GM12878 (cell line): ENCODE measurements at regions not wholly inside any gene's neighbourhood (a gene's known extent, or its start where the extent isn't known, plus 50 kb on each side); places are given as distances from the start of the nearest gene placed in this dataset.

ENCODE experiments used
- ATAC-seq: fragments of 200-7000 bp; cut with Tn5 transposase; 3 replicates; pipeline ENCODE4 v1.9.1; 2020; ENCODE audit warnings: mild to moderate bottlenecking, moderate library complexity
- BruUV-seq: library from RNA; stranded (reverse); fragments of 400-500 nt; replicated peaks from 2 replicates; lab custom pipeline; 2021; lab: Mats Ljungman, UMichigan
- CTCF ChIA-PET: fragments of 300-600 bp; sonication (Branson Sonifier 250); formaldehyde crosslinking; extraction: SDS; loops from one replicate; lab custom pipeline; 2021; ENCODE audit warnings: inconsistent platforms; lab: Yijun Ruan, JAX
- POLR2A ChIA-PET: fragments of 350-600 bp; formaldehyde crosslinking; extraction: SDS; loops from one replicate; lab custom pipeline; 2021; ENCODE audit warnings: inconsistent platforms; lab: Charles Lee
- RAD21 ChIA-PET: fragments of 300-600 bp; sonication (Branson Sonifier 250); formaldehyde crosslinking; loops from one replicate; lab custom pipeline; 2023; ENCODE audit warnings: antibody characterized with exemption; ENCODE audit not compliant: unreplicated experiment; lab: Charles Lee
- SMC1A ChIA-PET: fragments of 300-600 bp; sonication (Branson Sonifier 250); formaldehyde crosslinking; loops from one replicate; lab custom pipeline; 2023; ENCODE audit not compliant: unreplicated experiment, uncharacterized antibody; lab: Charles Lee
- DNase-seq: peaks from one replicate; pipeline ENCODE4 v3.0.0-alpha.2; 2011; ENCODE audit warnings: low read depth, low spot score
- FAIRE-seq: peaks from 3 replicates; lab custom pipeline; 2011; peaks lifted over from hg19 to GRCh38; lab: Jason Lieb, UNC
- H2AFZ ChIP-seq: 2 replicates; pipeline ENCODE4 v1.6.0; 2011; ENCODE audit warnings: low read depth, low read length, control low read depth; ENCODE audit not compliant: control insufficient read depth
- H3K27ac ChIP-seq: 2 replicates; pipeline ENCODE4 v1.5.1; 2011; ENCODE audit warnings: control low read depth; ENCODE audit not compliant: control insufficient read depth, insufficient read depth
- H3K27me3 ChIP-seq, 2 experiments: replicated peaks in 1 of 2; 2 replicates each; pipeline versions ENCODE4 v1.6.0 to v1.6.1; 2011; ENCODE audit warnings: low read length in 1 of 2; ENCODE audit not compliant: control insufficient read depth in 2 of 2, insufficient read depth in 2 of 2
- H3K36me3 ChIP-seq, 2 experiments: 2 replicates each; pipeline ENCODE4 v1.5.1; 2011; ENCODE audit warnings: low read length in 1 of 2; ENCODE audit not compliant: control insufficient read depth in 2 of 2, insufficient read depth in 2 of 2
- H3K4me1 ChIP-seq: 2 replicates; pipeline ENCODE4 v1.6.1; 2011; ENCODE audit warnings: mild to moderate bottlenecking, low read length, moderate library complexity, mixed read lengths; ENCODE audit not compliant: control insufficient read depth, insufficient read depth
- H3K4me2 ChIP-seq: 2 replicates; pipeline ENCODE4 v1.6.0; 2011; ENCODE audit warnings: control low read depth; ENCODE audit not compliant: control insufficient read depth, insufficient read depth
- H3K4me3 ChIP-seq: fragments of 200-600 bp; sonication (generic); 2 replicates; pipeline ENCODE4 v1.5.1; 2016
- H3K79me2 ChIP-seq: 2 replicates; pipeline ENCODE4 v1.6.0; 2011; ENCODE audit warnings: low read length; ENCODE audit not compliant: control insufficient read depth, insufficient read depth
- H3K9ac ChIP-seq: 2 replicates; pipeline ENCODE4 v1.8.0; 2011; ENCODE audit warnings: low read length, control low read depth, mixed read lengths; ENCODE audit not compliant: control insufficient read depth, insufficient read depth
- H3K9me3 ChIP-seq: replicated peaks from 3 replicates; pipeline ENCODE4 v1.5.1; 2011; ENCODE audit warnings: mild to moderate bottlenecking, low read length; ENCODE audit not compliant: control insufficient read depth, insufficient read depth
- H4K20me1 ChIP-seq: 2 replicates; pipeline ENCODE4 v1.6.0; 2011; ENCODE audit not compliant: control insufficient read depth, insufficient read depth
- CHD4 ChIP-seq: fragments of 200-600 bp; sonication (generic); IDR thresholded peaks from 2 replicates; pipeline ENCODE4 v1.6.1; 2016; ENCODE audit warnings: mild to moderate bottlenecking
- ESRRA ChIP-seq: IDR thresholded peaks from 2 replicates; pipeline ENCODE4 v1.6.1; 2012; ENCODE audit warnings: mild to moderate bottlenecking, low read length, improper control_type of control experiment
- MTA2 ChIP-seq: fragments of 450-650 bp; IDR thresholded peaks from 2 replicates; pipeline ENCODE4 v1.6.1; 2016; ENCODE audit warnings: low read depth, mild to moderate bottlenecking, moderate library complexity
- MYC ChIP-seq: IDR thresholded peaks from 2 replicates; pipeline ENCODE4 v1.6.1; 2011; ENCODE audit warnings: mild to moderate bottlenecking, low read length, moderate library complexity, inconsistent platforms; ENCODE audit not compliant: insufficient read depth, insufficient replicate concordance, insufficient read length, severe bottlenecking
- NFYA ChIP-seq: IDR thresholded peaks from 2 replicates; pipeline ENCODE4 v1.6.1; 2011; ENCODE audit warnings: low read depth, mild to moderate bottlenecking, low read length, improper control_type of control experiment, borderline replicate concordance
- SIN3A ChIP-seq: IDR thresholded peaks from 2 replicates; pipeline ENCODE4 v1.6.1; 2012; ENCODE audit warnings: low read depth, low read length, improper control_type of control experiment
- SMARCA5 ChIP-seq: fragments of 450-650 bp; IDR thresholded peaks from 2 replicates; pipeline ENCODE4 v1.6.1; 2017; ENCODE audit warnings: mild to moderate bottlenecking
- ZZZ3 ChIP-seq: IDR thresholded peaks from 2 replicates; pipeline ENCODE4 v1.6.1; 2011; ENCODE audit warnings: low read depth; ENCODE audit not compliant: control insufficient read depth, insufficient read length
- WGBS: methylation state at CpG from one replicate; pipeline ENCODE4 v1.1.6; 2016; ENCODE audit warnings: low lambda C conversion rate; ENCODE audit not compliant: insufficient replicate concordance, insufficient coverage; ENCODE audit errors: missing lambda C conversion rate; 5-methylcytosine and 5-hydroxymethylcytosine counted together
- in situ Hi-C: fragments of 300-500 bp; cut with MboI; formaldehyde crosslinking; loops from 9 replicates; pipeline ENCODE4 v1.14.3; 2018; ENCODE audit warnings: mixed read lengths
- intact Hi-C: fragments of 100-400 bp; cut with micrococcal nuclease; formaldehyde crosslinking; loops from one replicate; pipeline ENCODE4 v1.14.2; 2022; ENCODE audit not compliant: unreplicated experiment
- TF ChIP-seq, protein P1 (sequence below): fragments of 450-650 bp; IDR thresholded peaks from 2 replicates; pipeline ENCODE4 v1.6.1; 2017; ENCODE audit warnings: borderline replicate concordance
- TF ChIP-seq, protein P2 (sequence below): fragments of 450-650 bp; IDR thresholded peaks from 2 replicates; pipeline ENCODE4 v1.6.1; 2014; ENCODE audit warnings: mild to moderate bottlenecking
- TF ChIP-seq, protein P3 (sequence below): fragments of 450-650 bp; formaldehyde crosslinking; IDR thresholded peaks from 2 replicates; pipeline ENCODE4 v1.4.0; 2020; ENCODE audit warnings: mild to moderate bottlenecking, moderate library complexity
- TF ChIP-seq, protein P4 (sequence below): IDR thresholded peaks from 2 replicates; pipeline ENCODE4 v1.6.1; 2012; ENCODE audit warnings: low read depth, low read length, improper control_type of control experiment

DNA sequence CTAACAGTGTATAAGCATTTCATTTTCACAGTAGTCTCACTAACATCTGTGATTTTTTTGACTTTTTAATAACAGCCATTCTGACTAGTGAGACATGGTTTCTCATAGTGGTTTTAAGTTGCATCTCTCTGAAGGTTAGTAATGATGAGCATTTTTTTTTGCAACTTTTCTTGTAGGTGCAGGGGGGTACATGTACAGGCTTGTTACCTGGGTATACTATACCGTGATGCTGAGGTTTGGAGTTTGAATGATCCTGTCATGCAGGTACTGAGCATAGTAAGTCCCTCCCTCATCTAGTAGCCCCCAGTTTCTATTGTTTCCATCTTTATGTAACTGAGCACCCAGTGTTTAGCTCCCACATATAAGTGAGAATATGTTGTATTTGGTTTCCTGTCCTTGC is 444.6 kb upstream of the DAB2 start:
- no peaks in the 10 kb centered on the region for H3K4me1 ChIP-seq
- intact Hi-C loops = no loop called here
- TF ChIP-seq MYC (no peak), SIN3A (no peak), CHD4 (no peak), SMARCA5 (no peak), ZZZ3 (no peak)
- TF ChIP-seq, protein P1, sequence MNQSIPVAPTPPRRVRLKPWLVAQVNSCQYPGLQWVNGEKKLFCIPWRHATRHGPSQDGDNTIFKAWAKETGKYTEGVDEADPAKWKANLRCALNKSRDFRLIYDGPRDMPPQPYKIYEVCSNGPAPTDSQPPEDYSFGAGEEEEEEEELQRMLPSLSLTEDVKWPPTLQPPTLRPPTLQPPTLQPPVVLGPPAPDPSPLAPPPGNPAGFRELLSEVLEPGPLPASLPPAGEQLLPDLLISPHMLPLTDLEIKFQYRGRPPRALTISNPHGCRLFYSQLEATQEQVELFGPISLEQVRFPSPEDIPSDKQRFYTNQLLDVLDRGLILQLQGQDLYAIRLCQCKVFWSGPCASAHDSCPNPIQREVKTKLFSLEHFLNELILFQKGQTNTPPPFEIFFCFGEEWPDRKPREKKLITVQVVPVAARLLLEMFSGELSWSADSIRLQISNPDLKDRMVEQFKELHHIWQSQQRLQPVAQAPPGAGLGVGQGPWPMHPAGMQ = no peak
- TF ChIP-seq, all 136 proteins: peak for 0
- ATAC-seq = no peak
- no peaks in the 10 kb centered on the region for H3K27me3 ChIP-seq
- no peak overlapping the region for H3K4me3 ChIP-seq
- WGBS = 0% methylated on average over 1 of the region's 1 CpG
- DNase-seq = no peak
- H3K9ac ChIP-seq = no peak overlapping the region
- no peaks in the 10 kb centered on the region for H4K20me1 ChIP-seq
- SMC1A ChIA-PET = no interaction called here
- no peak overlapping the region for H3K27ac ChIP-seq
- H3K9me3 ChIP-seq = no peaks in the 10 kb centered on the region
- RAD21 ChIA-PET = no interaction called here
- CTCF ChIA-PET = no interaction called here
- no peak for FAIRE-seq
- no peaks in the 10 kb centered on the region for H3K36me3 ChIP-seq
- POLR2A ChIA-PET = no interaction called here
- H2AFZ ChIP-seq = no peak overlapping the region
- in situ Hi-C loops = no loop called here
- H3K4me2 ChIP-seq = no peak overlapping the region
- no peaks in the 10 kb centered on the region for H3K79me2 ChIP-seq
- no TSS peak for BruUV-seq

DNA sequence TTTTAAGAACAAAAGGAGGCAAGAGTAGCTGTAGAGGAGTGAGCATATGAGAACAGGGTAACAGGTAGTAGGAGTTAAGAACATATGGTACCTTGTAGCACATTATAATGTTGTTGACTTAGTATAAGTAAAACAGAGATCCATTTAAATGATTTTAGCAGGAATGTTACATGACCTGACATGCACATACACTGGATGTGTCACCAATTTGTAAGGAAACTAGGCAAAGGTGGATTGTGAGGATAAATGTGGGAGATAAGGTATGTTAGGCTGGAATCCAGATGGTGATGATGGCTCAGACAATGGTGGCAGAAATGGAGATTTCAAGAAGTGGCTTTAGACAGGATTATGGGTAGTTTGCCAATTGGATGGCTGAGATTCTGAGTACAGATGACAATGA is 443.1 kb upstream of the DAB2 start:
- no peak for DNase-seq
- Histone ChIP-seq H3K9me3 (no peaks in the 10 kb centered on the region), H3K4me3 (no peak overlapping the region), H2AFZ (no peak overlapping the region), H3K9ac (no peak overlapping the region), H4K20me1 (no peaks in the 10 kb centered on the region), H3K79me2 (no peaks in the 10 kb centered on the region), H3K4me1 (no peaks in the 10 kb centered on the region), H3K4me2 (no peak overlapping the region), H3K27me3 (no peaks in the 10 kb centered on the region), H3K36me3 (no peaks in the 10 kb centered on the region), H3K27ac (no peak overlapping the region)
- RAD21 ChIA-PET = no interaction called here
- POLR2A ChIA-PET = no interaction called here
- CTCF ChIA-PET = no interaction called here
- no peak for ATAC-seq
- intact Hi-C loops (no loop called here), in situ Hi-C loops (no loop called here)
- no TSS peak for BruUV-seq
- SMC1A ChIA-PET = no interaction called here
- no peak for FAIRE-seq
- no peak for TF ChIP-seq ESRRA
- TF ChIP-seq, protein P2, sequence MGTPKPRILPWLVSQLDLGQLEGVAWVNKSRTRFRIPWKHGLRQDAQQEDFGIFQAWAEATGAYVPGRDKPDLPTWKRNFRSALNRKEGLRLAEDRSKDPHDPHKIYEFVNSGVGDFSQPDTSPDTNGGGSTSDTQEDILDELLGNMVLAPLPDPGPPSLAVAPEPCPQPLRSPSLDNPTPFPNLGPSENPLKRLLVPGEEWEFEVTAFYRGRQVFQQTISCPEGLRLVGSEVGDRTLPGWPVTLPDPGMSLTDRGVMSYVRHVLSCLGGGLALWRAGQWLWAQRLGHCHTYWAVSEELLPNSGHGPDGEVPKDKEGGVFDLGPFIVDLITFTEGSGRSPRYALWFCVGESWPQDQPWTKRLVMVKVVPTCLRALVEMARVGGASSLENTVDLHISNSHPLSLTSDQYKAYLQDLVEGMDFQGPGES = no peak
- TF ChIP-seq, protein P3, sequence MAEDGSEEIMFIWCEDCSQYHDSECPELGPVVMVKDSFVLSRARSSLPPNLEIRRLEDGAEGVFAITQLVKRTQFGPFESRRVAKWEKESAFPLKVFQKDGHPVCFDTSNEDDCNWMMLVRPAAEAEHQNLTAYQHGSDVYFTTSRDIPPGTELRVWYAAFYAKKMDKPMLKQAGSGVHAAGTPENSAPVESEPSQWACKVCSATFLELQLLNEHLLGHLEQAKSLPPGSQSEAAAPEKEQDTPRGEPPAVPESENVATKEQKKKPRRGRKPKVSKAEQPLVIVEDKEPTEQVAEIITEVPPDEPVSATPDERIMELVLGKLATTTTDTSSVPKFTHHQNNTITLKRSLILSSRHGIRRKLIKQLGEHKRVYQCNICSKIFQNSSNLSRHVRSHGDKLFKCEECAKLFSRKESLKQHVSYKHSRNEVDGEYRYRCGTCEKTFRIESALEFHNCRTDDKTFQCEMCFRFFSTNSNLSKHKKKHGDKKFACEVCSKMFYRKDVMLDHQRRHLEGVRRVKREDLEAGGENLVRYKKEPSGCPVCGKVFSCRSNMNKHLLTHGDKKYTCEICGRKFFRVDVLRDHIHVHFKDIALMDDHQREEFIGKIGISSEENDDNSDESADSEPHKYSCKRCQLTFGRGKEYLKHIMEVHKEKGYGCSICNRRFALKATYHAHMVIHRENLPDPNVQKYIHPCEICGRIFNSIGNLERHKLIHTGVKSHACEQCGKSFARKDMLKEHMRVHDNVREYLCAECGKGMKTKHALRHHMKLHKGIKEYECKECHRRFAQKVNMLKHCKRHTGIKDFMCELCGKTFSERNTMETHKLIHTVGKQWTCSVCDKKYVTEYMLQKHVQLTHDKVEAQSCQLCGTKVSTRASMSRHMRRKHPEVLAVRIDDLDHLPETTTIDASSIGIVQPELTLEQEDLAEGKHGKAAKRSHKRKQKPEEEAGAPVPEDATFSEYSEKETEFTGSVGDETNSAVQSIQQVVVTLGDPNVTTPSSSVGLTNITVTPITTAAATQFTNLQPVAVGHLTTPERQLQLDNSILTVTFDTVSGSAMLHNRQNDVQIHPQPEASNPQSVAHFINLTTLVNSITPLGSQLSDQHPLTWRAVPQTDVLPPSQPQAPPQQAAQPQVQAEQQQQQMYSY (CRISPR knock-in tag) = no peak
- TF ChIP-seq MTA2 = no peak
- TF ChIP-seq, protein P4, sequence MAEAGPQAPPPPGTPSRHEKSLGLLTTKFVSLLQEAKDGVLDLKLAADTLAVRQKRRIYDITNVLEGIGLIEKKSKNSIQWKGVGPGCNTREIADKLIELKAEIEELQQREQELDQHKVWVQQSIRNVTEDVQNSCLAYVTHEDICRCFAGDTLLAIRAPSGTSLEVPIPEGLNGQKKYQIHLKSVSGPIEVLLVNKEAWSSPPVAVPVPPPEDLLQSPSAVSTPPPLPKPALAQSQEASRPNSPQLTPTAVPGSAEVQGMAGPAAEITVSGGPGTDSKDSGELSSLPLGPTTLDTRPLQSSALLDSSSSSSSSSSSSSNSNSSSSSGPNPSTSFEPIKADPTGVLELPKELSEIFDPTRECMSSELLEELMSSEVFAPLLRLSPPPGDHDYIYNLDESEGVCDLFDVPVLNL = no peak
- no peak for TF ChIP-seq NFYA
